ENCODE measurements at regions not wholly inside any gene's neighbourhood (a gene's known extent, or its start where the extent isn't known, plus 50 kb on each side); places are given as distances from the start of the nearest gene placed in this dataset.

DNA sequence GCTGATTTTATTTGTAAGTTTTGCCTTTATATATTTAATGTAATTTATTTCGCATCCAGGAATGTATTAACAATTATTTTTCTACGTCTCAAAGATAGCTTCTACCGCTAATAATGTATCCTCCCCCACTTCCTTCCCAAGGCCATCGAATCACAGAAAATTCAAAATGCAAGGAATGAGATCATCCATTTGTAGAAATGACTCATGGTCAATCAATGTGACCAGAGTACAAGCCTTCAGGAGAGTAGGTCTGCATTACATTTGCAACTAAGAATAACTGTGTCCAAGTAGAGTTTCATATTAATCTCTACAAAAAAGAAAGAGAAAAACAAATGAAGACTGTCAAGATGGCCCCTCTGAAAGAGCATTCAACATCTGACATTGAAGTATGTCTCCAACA, 205.9 kb upstream of the PHF14 start:
- TF ChIP-seq, protein P1, sequence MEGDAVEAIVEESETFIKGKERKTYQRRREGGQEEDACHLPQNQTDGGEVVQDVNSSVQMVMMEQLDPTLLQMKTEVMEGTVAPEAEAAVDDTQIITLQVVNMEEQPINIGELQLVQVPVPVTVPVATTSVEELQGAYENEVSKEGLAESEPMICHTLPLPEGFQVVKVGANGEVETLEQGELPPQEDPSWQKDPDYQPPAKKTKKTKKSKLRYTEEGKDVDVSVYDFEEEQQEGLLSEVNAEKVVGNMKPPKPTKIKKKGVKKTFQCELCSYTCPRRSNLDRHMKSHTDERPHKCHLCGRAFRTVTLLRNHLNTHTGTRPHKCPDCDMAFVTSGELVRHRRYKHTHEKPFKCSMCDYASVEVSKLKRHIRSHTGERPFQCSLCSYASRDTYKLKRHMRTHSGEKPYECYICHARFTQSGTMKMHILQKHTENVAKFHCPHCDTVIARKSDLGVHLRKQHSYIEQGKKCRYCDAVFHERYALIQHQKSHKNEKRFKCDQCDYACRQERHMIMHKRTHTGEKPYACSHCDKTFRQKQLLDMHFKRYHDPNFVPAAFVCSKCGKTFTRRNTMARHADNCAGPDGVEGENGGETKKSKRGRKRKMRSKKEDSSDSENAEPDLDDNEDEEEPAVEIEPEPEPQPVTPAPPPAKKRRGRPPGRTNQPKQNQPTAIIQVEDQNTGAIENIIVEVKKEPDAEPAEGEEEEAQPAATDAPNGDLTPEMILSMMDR (IDR thresholded peaks at IDR 0.05), result no peak
- no peak for TF ChIP-seq POLR2AphosphoS5 (IDR thresholded peaks at IDR 0.05)
